ENCODE measurements at regions not wholly inside any gene's neighbourhood (a gene's known extent, or its start where the extent isn't known, plus 50 kb on each side); places are given as distances from the start of the nearest gene placed in this dataset.

DNA sequence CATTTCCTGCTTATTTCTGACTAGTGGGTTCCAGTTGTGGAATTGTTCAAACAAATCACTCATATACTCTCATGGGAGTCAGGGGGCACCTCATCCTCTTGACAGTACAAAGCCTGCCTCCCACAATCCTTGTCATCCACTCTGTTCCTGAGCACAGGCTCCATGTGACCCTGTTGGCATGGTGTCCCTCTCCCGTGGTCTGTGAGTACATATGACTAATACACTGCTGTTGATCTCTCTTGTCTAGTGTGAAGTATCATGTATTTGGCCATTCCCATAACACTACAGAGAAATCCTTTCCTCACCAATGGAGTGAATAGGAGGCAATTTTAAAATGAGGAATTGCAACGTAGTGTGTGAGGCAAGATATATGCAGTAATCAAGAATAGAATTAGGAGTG is 185.3 kb downstream of the OGFRL1 start:
- TF ChIP-seq CTCF (IDR thresholded peaks at IDR 0.05): no peak
- TF ChIP-seq POLR2A (IDR thresholded peaks at IDR 0.05): no peak
